ENCODE measurements at regions not wholly inside any gene's neighbourhood (a gene's known extent, or its start where the extent isn't known, plus 50 kb on each side); places are given as distances from the start of the nearest gene placed in this dataset.

DNA sequence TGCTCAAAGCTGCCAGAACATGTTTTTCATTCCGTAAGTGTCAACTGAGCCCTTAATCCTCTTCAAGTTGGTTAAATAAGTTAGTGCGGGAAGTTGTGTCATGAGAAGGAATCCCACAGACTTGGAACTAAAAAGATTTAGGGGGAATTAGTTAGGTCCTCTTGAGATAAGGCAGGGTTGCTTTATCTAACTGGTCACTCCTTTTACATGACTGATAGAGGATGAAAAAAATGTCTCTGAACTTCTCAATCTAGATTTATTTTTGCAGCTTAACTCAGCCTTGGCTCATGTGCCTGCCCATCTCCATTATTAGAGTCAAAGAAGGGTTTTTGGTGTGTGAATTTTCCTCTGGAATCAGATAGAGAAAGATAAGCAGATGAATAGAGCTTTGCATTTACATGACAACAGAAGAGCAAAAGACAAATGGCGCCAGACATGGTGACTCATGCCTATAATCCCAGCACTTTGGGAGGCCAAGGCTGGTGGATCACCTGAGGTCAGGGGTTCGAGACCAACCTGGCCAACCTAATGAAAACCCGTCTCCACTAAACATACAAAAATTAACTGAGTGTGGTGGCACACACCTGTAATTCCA is 882.9 kb downstream of the RPA4 start:
- DNase-seq (ENCODE audit: low spot score) = no peak

DNA sequence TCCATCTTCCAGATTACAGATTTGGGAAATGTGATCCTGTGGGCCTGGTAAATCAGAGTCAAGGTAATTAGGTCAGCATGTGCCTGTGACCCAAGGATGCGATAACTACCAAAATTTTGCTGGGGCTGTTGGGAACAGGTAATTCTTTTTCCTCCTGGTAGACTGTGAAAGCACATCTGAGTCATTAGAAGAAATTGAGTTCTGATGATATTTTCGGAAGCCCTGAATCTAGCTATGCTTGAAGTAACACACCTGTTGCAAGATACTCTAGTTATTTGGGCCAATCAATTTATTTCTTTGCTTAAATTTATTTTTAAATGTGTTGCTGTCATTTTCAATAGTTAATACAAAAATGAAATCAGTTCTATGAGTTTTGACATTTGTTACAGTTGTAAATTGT is 903.6 kb downstream of the RPA4 start:
- DNase-seq (ENCODE audit: low spot score) = no peak

DNA sequence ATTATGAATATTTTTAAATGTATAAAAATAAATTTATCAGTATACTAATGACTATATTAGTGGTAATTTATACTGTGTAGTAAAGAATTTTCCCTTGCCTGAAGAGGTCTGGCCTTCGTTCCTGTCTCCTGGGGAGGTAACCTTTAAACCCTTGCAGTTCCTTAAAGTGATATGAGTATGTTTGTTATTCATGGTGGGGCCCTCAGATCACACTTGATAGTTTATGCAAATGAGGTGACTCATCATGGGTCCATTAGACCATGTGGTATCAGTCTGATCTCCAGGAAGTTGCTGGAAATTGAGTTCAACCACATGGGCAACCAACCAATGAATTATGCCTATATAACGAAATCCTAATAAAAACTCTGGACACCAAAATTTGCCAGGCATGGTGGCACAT is 904.1 kb downstream of the RPA4 start:
- no peak for DNase-seq (ENCODE audit: low spot score)

DNA sequence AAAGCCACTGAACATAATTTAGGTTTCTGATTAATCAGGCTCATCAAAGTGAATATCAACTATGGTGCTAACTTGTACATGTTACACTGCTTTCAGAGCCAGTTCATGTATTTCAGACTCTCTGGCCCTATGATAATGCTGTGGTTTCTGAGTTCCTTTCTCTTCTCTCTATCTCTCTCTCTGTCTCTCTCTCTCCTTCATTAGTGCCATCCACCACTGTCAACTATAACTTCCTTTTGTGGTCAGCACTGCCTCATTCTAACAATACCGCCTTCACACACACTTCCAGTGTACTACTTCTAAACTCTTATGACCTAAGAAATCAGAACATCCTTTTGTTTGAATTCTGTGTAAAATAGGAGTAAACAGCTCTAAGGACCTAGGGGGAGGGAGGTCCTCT is 907.1 kb downstream of the RPA4 start:
- DNase-seq (ENCODE audit: low spot score) = no peak

DNA sequence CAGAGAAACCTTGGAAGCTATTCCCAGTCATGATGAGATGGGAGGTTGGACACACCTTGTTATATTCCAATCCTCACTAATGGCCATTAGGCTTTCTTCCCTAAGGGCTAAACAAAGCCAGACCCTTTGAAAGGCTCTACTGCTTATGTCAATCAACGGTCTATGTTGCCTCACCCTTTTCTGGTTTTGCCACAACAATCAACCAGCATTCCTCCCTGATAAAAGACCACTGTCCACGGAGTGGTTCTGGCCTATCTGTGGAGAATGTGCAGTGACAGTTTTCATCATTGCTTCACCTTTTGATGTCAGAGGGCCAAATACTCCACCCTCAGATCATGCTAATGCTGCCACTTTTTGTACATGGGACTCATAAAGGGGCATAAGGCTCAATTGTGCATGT is 913.4 kb downstream of the RPA4 start:
- no peak for DNase-seq (ENCODE audit: low spot score)

DNA sequence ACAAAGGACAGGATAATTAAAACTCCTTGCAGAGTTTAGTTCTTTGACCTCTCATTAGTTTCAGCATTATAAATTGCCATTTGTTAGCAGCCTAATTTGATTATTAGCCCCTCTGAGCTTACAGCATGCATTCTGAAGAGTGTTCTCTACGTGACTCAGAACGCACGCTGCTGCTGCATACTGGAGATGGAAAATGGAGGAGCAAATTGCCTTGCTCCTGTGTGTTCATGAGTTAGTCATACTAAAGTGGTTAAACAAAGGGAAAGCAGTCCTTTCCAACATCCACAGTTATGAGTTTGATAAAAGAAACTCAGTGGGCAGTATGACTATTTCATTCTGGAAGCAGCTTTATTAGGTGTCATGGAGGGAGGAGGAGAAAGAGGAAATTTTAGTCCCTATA is 922.5 kb downstream of the RPA4 start:
- no peak for DNase-seq (ENCODE audit: low spot score)

DNA sequence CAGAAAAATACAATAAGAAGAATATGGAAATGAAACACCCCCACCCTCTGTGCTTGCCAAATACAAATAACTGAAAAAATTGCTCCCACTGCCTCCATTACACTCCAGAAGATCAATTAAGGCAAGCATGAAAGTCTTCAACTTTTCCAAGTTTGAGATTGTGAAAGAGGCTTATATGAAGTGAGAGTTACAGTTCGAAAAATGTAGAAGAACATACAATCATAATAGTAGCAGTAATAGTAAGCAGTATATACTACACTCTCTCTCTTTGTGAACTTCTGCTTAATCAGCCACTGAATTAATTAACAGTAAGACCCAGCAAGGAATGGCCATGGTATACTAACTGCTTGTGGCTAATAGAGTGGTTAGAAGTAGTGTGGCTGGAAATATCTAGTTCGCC is 923.2 kb downstream of the RPA4 start:
- no peak for DNase-seq (ENCODE audit: low spot score)

DNA sequence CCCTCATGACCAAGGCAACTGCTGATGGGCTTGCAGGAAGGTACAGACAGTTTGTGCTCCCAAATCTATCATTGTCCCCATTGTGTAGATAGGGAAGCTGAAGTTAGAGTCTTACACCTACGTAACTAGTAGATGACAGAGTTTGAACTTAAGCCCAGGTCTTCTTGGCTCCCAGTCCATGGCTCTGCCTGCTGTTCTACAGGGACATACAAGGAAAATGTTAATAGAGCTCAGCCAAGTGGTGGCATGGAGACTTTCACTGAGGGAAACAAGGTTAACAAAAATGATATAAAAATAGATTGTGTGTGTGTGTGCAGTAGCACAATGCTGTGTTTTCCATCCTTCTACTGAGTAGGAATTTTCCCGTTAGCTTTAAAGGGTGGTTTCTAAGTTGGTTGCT is 936.5 kb downstream of the RPA4 start:
- DNase-seq (ENCODE audit: low spot score) = no peak

DNA sequence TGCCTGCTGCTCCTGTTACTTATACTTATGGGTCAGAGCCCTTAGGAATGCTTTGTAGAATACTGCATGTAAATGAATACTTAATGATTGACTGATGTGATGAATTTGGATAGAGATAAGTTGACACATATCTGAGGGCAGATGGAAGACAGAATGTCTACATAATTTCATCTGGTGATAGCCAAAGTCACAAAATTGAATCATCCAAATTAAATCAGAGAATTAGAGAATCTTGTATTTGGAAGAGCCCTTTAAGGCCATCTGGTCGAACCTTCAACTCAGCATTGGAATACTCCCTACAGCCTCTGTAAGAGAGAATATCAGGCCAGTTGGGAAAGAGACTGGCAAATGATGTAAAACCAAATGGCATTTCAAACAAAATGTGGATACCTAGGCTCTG is 944.8 kb downstream of the RPA4 start:
- no peak for DNase-seq (ENCODE audit: low spot score)

DNA sequence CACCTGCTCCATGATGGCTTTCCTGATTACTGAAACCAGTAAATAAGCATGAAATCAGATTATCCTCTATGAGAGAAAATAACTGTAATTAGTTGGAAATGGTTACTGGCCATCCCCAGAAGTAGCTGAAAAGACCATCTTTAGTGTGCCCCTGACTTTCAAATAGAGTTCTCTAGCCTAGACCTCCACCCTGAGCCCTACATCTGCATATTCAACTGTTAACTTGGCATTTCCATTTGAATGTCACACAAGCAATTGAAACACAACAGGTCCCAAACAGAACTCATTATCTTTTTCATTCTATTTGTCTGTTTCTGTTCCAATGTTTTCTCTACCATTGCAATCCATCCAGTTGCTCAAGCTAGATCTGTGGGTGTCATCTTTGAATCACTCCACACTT is 952.3 kb downstream of the RPA4 start:
- DNase-seq (ENCODE audit: low spot score) = no peak

DNA sequence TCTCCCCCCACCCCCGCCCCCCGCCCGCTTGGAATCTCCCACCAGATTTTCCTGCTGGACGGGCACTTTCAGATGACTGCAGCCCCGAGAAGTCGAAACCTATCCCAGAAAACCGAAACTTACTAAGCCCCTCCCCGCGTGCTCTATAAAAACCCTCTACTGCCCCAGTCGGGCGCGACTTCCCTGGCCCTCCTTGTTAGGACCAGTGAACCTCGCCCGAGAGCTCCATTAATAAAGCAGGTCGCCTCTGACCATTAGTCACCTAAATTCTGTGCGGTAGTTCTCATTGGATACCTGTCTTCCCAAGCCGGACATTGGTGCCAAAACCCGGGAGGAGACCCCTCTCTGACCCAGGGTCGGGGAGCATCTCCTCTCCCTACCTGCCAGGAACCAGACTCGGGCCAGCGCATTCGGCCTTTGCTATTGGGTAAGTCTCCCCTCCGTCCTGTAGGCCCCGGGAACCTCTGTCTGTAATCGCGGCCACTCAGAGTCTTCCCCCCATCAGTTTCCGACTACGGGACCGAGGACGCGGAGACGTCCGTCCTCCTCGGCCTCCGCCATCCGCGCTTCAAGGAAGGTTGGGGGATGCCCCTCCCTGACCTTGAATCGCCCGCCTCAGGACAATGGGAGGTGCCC is 958.0 kb downstream of the RPA4 start:
- DNase-seq (ENCODE audit: low spot score) = no peak

DNA sequence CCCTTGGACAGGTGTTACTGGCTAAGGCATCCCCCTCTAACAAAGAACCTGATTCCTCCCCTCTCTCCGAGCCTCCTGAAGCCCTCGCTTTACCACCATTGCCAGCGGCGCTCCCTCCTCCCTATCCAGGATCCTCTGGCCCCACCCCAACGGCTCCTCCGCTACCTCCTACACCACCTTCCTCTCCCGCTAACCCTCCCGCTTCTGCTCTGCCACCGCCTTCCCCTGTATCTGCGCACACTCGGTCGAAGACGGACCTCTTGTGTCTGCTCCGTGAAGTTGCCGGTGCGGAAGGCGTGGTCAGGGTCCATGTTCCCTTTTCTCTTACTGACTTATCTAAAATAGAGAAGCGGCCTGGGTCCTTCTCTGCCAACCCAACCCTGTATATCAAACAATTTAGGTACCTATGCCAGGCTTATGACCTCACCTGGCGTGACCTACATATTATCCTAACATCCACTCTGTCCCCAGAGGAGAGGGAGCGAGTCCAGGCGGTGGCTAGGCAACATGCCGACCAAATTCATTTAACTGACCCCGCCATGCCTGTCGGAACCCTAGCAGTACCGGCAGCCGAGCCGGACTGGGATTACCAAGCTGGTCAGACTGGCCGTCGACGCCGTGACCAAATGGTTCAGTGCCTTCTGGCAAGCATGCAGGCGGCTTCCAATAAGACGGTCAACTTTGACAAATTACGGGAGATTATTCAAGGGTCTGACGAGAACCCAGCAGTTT is 958.9 kb downstream of the RPA4 start:
- DNase-seq (ENCODE audit: low spot score) = no peak

DNA sequence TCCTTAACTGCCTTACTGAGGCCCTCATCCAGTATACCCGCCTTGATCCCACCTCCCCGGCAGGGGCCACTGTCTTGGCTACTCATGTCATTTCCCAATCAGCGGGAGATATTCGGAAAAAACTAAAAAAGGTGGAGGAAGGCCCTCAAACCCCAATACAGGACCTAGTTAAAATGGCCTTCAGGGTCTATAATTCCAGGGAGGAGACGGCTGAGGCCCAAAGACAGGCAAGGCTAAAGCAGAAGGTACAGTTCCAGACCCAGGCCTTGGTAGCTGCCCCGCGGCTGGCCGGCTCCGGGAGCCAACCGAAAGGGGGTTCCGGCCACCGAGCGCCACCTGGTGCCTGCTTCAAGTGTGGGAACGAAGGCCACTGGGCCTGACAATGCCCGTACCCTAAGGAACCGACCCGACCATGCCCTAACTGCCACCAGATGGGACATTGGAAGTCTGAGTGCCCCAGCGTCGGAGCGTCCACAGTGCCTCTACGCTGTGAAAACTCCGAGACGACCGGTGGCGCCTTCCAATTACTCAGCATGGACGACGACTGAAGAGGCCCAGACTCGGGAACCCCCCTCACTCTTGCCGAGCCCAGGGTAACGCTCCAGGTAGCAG is 959.6 kb downstream of the RPA4 start:
- no peak for DNase-seq (ENCODE audit: low spot score)

DNA sequence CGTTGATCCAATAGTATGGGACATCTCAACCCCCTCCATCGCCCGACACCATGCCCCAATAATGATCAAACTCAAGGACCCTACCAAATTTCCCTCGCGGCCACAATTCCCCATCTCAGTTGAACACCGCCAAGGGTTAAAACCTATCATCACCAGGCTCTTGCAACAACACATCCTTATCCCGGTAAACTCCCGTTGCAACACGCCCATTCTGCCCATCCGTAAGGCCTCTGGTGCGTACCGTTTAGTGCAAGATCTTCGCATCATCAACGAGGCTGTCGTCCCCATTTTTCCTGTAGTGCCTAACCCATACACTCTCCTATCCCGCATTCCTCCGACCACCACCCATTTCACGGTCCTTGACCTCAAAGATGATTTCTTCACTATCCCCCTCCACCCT is 960.5 kb downstream of the RPA4 start:
- DNase-seq (ENCODE audit: low spot score) = no peak

DNA sequence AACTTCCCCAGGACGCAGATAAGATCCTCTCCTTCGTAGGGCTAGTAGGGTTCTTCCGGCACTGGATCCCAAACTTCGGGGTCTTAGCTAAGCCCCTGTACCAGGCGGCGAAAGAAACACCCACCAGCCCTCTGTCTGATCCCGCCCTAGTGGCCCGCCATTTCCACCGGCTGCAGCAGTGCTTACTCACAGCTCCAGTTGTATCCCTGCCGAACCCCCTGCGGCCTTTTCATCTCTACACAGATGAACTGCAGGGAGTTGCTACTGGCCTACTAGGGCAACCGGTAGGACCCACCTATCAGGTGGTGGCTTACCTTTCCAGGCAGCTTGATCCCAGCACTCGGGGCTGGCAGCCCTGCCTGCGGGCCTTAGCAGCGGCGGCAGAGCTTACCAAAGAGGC is 961.2 kb downstream of the RPA4 start:
- no peak for DNase-seq (ENCODE audit: low spot score)

DNA sequence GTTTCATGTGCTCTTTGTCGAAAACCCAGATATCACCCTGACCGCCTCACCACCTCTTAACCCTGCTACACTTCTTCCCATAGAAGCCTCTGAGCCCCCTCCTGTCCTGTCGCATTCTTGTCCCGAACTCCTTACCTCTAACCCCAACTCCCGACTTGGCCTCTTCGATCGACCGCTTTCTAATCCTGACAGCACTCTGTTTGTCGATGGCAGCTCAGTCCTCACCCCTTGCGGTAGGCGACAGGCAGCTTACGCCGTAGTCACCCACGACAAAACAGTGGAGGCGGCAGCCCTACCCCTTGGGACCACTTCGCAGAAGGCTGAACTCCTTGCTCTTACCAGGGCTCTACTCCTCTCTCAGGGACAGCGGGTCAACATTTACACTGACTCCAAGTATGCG is 961.7 kb downstream of the RPA4 start:
- DNase-seq (ENCODE audit: low spot score) = no peak

DNA sequence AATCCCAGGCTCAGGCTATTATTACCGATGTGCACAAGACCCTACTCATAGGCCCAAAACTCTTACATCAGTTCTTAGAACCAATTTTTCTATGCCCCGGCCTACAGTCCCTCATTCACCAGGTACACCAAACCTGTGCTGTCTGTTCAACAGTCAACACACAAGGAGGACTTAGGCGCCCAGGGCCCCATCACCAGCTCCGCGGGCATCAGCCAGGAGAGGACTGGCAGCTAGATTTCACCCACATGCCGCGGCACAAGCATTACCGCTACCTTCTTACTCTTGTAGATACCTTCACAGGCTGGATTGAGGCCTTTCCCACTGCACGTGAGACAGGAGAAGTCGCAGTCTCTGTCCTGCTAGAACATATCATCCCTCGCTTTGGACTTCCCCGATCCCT is 962.5 kb downstream of the RPA4 start:
- DNase-seq (ENCODE audit: low spot score) = no peak

DNA sequence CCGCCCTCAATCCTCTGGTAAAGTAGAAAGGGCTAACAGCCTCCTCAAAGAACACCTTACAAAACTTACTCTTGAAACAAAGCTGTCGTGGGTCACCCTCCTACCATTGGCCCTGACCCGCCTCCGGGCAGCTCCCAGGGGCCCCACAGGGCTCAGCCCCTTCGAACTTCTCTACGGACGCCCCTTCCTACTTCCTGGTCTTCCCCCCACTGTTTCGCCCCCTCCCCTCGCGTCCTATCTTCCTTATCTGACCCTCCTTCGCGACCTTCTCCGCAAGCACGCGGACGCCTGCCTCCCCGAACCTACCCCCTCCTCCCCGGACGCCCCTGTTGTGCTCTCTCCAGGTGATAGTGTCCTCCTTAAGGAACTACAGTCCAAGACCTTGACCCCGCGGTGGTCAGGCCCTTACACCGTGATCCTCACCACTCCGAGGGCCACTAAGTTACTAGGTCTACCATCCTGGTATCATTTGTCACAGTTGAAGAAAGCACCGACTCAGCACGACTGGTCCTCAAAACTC is 963.1 kb downstream of the RPA4 start:
- DNase-seq (ENCODE audit: low spot score) = no peak

DNA sequence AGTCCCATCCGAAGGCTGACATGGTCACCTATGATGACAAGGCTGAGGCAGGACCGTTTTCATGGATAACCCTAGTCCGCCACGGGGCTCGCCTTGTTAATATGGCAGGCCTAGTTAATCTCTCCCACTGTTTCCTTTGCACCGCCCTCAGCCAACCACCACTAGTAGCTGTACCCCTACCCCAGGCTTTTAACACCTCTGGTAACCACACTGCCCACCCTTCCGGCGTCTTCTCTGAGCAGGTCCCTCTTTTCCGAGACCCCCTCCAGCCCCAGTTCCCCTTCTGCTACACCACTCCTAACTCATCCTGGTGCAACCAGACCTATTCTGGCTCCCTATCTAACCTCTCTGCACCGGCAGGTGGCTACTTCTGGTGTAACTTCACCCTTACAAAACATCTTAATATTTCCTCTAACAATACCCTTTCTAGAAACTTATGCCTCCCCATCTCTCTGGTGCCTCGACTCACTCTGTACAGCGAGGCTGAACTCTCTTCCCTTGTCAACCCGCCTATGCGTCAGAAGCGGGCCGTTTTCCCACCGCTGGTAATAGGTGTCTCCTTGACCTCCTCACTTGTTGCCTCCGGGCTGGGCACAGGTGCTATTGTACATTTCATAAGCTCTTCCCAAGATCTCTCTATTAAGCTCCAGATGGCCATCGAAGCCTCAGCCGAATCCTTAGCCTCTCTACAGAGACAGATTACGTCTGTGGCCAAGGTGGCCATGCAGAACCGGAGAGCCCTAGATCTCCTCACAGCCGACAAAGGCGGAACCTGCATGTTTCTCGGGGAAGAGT is 964.4 kb downstream of the RPA4 start:
- no peak for DNase-seq (ENCODE audit: low spot score)

DNA sequence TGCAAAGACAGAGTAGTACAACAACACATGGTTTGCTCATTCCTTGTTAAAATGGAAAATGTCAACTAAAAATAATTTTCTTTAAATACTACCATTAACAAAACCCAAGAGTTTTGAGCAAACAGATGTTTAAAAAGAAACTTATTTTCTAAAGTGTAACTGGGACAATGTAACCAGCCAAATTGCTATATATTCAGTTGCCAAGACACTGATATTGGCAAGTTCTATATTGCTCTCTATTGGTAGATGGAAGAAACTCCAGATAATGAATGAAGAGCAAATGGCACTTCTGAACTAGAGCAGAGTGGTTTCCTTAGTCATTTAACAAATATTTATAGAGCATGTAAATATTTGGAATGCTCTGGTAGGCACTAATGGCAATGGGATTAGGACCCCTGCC is 966.2 kb downstream of the RPA4 start:
- DNase-seq (ENCODE audit: low spot score) = no peak

DNA sequence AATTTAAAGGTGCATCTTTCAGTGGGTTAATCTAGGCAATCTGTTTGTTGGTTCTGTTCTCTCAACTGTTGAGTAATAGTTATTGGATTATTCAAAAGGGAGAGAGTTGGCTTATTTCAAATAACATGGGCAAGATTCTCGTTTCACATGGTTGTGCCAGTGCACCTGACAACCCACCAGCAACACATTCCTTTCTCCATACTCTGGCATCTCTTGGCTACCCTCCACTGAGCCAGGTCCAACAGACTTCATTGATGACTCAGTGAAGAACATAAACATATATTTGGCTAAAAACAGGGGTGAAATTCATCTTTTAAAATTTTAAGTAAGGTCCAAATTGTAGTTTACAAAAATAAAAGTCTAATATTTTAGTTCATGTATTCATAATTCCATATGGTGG is 967.2 kb downstream of the RPA4 start:
- DNase-seq (ENCODE audit: low spot score) = no peak

DNA sequence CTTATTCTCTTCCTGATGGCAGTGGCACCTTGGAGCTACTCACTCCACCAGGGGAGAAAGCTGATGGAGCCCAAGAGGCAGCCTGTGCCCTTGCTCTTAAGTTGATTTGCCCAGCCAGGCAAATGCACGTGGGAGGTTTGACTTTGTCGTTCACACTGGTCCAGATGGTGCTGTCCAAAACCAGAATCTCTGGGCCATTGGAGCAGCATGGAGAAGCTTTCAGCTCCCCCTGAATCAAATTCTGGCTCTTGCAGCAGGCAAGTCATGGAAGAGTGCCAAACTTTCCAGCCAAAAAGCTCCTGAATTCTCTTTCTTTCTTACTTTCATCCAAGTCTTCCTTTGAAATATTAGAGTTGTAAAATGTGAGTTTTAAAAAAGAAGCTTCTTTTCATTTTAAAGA is 970.4 kb downstream of the RPA4 start:
- DNase-seq (ENCODE audit: low spot score) = peak; percentile 34
